ENCODE measurements at regions not wholly inside any gene's neighbourhood (a gene's known extent, or its start where the extent isn't known, plus 50 kb on each side); places are given as distances from the start of the nearest gene placed in this dataset.

- FAIRE-seq, result no peak
Measured at GRCh38 chr6:28709478-28710349, 184.0 kb downstream of the GPX5 start.

- no peak for FAIRE-seq
Measured at GRCh38 chr6:28710466-28711191, 184.9 kb downstream of the GPX5 start.

DNA sequence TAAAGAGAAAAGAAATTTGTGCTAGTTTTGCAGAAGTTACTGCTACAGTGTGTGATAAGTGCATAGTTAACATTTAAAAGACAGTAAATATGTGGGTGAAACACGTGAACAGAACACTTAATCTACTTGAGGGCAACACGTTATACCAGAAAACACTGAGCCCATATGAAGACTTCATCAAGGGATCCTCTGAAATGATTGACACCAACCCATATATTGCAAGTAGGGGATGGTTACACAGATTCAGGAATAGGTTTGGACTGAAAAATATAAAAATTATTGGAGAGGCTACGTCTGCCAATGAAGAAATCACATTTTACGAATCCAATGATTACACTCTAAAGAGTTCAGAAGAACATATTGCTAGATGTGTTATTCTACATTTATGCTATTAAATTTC lies 185.6 kb downstream of the GPX5 start:
- FAIRE-seq, result no peak

- no peak for FAIRE-seq
Measured at GRCh38 chr6:28711788-28712341, 186.2 kb downstream of the GPX5 start.

GRCh38 chr6:28712982-28713381 lies 187.3 kb downstream of the GPX5 start:
- no peak for FAIRE-seq

DNA sequence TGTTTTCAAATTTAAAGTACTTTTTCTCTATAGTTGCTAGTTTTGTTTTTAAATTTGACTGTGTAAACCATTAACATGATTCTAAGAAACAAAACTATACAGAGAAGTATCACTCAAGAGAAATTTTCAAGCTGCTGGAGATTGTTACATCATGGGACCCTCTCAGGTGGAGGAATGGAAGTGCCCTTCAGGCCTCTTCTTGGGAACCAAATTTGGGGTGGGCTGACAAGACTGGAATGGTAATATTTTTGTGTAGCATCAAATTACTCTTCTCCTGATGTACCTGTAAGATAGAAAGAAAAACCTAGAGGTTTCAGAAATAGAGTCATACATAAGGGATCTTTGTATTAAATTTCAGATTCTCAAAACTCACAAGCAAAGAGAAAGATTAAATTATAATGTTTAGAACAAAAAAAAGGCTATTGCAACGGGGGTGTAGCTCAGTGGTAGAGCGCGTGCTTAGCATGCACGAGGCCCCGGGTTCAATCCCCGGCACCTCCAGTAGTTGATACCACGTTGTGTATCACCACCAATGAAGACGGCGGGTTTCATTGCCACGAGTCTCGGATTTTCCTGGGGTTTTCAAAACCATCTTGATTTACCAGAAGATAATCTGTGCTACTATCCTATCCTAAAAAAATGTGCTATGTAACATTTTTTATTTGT lies 193.7 kb downstream of the GPX5 start:
- FAIRE-seq, result no peak

- no peak for FAIRE-seq
Measured at GRCh38 chr6:28720357-28721231, 194.9 kb downstream of the GPX5 start.

DNA sequence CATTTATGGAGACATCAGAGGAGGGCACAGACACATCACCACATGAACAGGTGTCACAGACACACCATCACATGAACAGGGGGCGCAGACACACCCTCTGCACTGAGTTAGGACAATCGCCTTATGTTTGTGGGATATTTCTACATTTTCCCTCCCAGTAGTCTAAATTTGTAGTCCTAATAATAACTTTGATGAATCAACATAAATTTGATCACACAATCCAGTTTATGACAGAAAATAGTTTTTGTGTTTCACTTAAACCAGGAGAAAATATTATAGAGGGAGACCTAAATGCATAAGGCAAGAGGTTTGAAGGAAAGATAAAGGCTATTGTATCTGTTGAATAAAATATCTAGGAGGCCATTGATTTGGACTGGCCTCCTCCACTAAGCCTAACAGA lies 195.7 kb downstream of the GPX5 start:
- FAIRE-seq, result no peak

- no peak for FAIRE-seq
Measured at GRCh38 chr6:28724395-28724794, 198.7 kb downstream of the GPX5 start.

GRCh38 chr6:28725274-28725809 lies 198.4 kb downstream of the TRIM27 start:
- no peak for FAIRE-seq

DNA sequence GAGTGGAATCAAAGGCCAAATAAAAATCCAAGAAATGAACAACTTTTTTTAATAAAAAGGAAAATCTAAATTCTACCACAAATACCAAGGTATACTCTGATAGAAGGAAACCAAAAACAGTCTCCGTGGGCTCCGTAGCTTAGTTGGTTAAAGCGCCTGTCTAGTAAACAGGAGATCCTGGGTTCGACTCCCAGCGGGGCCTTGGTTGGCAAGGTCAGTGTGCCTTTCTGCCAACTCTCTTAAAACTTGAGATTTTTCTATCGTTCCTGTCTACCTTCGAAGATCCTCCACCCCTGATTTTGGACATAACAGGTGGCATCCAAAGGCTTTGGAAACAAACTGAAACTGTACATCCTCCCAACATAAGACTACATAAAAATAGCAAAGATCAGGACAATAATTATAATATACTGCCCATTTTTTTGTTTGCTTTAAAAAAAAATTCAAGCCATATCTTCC lies 197.9 kb downstream of the TRIM27 start:
- peak; percentile 70 for FAIRE-seq

GRCh38 chr6:28726569-28727309 lies 197.0 kb downstream of the TRIM27 start:
- no peak for FAIRE-seq

GRCh38 chr6:28727559-28728211 lies 196.1 kb downstream of the TRIM27 start:
- FAIRE-seq, result no peak

DNA sequence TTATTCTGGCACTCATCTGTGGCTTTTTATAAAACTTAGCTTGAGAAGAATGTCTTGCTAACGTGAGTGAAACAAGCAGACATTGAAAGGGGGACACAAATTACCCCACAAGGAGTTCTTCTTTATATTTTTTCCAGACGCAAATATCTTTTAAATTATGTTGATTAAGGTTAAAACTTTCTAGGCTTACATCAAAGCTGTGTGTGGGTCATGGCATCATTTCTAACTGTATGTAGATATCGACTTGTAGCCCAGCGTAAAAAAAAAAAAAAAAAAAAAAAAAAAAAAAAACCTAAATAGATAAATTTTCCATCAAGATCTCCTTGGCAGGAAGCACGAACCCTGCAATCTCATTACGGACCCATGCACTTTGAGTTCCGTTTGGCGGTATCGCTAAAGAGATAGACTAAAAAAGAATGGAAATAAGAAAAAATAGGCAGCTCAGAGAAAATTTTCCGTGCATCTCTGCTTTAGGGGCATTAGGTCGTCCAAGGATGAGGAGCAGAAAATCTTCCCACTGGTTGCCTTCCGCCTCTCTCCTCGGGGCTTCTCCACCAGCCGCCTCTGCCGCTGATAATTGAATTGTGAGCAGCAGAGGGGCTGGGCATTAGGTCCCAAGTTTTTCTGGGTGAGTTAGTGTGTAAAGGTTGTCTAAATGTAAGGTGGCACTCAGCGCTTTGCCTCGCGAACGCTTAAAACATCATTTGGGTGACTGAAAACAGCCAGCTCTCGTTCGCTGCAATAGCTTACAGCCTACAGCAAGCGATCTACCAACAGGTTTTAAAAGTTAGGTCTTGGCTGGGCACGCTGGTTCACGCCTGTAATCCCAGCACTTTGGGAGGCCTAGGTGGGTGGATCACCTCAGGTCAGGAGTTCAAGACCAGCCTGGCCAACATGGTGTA lies 194.0 kb downstream of the TRIM27 start:
- no peak for FAIRE-seq

- FAIRE-seq, result no peak
Measured at GRCh38 chr6:28732052-28732451, 191.7 kb downstream of the TRIM27 start.

GRCh38 chr6:28734443-28734959 lies 189.3 kb downstream of the TRIM27 start:
- FAIRE-seq, result no peak

GRCh38 chr6:28736121-28736520 lies 187.7 kb downstream of the TRIM27 start:
- FAIRE-seq, result no peak

DNA sequence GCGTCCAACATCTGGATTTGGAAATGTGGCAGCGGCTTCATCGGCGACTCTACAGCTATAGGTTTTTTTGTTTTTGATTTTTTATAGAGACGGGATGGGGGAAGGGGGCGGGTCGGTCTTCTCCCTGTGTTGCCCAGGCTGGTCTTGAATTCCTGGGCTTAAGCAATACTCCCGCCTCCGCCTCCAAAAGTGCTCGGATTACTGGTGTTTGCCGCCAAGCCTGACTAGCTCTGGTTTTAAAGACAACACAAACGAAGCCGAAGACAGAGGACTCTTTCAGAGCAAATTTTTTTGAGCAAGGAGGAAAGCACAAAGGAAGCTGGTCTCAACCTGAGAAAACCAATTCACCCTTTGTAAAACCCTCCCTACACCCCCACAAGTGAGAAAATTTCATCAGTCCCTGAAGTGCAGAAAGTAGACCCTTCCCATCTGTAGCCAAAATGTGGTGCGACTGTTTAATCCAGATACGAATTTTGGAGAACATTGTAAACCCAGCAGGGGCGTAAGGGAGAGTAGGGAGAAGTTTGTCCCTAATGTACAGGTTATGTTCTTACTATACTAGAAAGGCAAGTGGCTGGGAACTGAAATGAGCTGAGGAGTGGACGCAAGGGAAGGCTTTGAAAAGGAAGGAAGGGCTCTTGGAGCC lies 185.9 kb downstream of the TRIM27 start:
- peak; percentile 95 for FAIRE-seq

- no peak for FAIRE-seq
Measured at GRCh38 chr6:28738396-28738765, 185.4 kb downstream of the TRIM27 start.
